ENCODE measurements at regions not wholly inside any gene's neighbourhood (a gene's known extent, or its start where the extent isn't known, plus 50 kb on each side); places are given as distances from the start of the nearest gene placed in this dataset.

GRCh38 chr4:74540193-74540592, 95.3 kb downstream of the AREG start:
- no peaks in the 10 kb centered on the region for H3K27me3 ChIP-seq (ENCODE audit: control insufficient read depth in 1 of 2, insufficient read depth in 2 of 2, low read length in 2 of 2)
- no peaks in the 10 kb centered on the region for H3K36me3 ChIP-seq (replicated peaks in 1 of 2; ENCODE audit: control insufficient read depth in 1 of 2, insufficient read depth in 2 of 2, low read length in 2 of 2)
- H2AFZ ChIP-seq (ENCODE audit: low read length) = no peak overlapping the region
- BruUV-seq (replicated peaks) = no TSS peak
- 91% methylated on average over 1 of the region's 1 CpG for WGBS (ENCODE audit: low lambda C conversion rate)
- H3K27ac ChIP-seq (ENCODE audit: extremely low read length, insufficient read depth, low read length) = no peak overlapping the region
- ChIA-PET CTCF (ENCODE audit: low intra/inter-chr PET ratio, low total read pairs) (no interaction called here), POLR2A (no interaction called here)
- no peak for DNase-seq (ENCODE audit: low spot score)
- no peak overlapping the region for H3K4me3 ChIP-seq (replicated peaks in 1 of 3; ENCODE audit: insufficient read depth in 1 of 3, low read depth in 2 of 3, low read length in 3 of 3)
- H3K9me3 ChIP-seq (ENCODE audit: low read length) = no peaks in the 10 kb centered on the region
- peaks cover 20% of the 10 kb centered on the region for H3K4me1 ChIP-seq (ENCODE audit: insufficient read depth, low read length)
- no peak for ATAC-seq
- no peak for TF ChIP-seq ZNF256 (CRISPR knock-in tag; conservative IDR thresholded peaks at IDR 0.05)
- no peak for TF ChIP-seq NFYC (CRISPR knock-in tag; IDR thresholded peaks at IDR 0.05)
- no peak for TF ChIP-seq NCOA1 (CRISPR knock-in tag; IDR thresholded peaks at IDR 0.05)
- no peak for TF ChIP-seq ZNF329 (CRISPR knock-in tag; IDR thresholded peaks at IDR 0.05; ENCODE audit: low read depth)
- TF ChIP-seq ARNTL (CRISPR knock-in tag; IDR thresholded peaks at IDR 0.05) = no peak
- no peak for TF ChIP-seq KLF15 (CRISPR knock-in tag; IDR thresholded peaks at IDR 0.05; ENCODE audit: borderline replicate concordance)
- no peak for TF ChIP-seq HHEX (CRISPR knock-in tag; IDR thresholded peaks at IDR 0.05)
- TF ChIP-seq TBX3 (IDR thresholded peaks at IDR 0.05; ENCODE audit: borderline replicate concordance) = no peak
- TF ChIP-seq GTF2F1 (IDR thresholded peaks at IDR 0.05; ENCODE audit: low read length) = no peak
- no peak for TF ChIP-seq SMARCE1 (IDR thresholded peaks at IDR 0.05; ENCODE audit: borderline replicate concordance)
- TF ChIP-seq KMT2B (CRISPR knock-in tag; IDR thresholded peaks at IDR 0.05) = no peak
- no peak for TF ChIP-seq ZNF790 (CRISPR knock-in tag; IDR thresholded peaks at IDR 0.05; ENCODE audit: borderline replicate concordance)
- no peak for TF ChIP-seq ATM (IDR thresholded peaks at IDR 0.05; ENCODE audit: borderline replicate concordance)
- no peak for FAIRE-seq
- H3K4me2 ChIP-seq (ENCODE audit: low read depth, low read length) = no peak overlapping the region
- in situ Hi-C loops (cut with HindIII; ENCODE audit: extremely low pct_ligation_motif_present, low pct_unique_long_range_greater_than_20kb) = no loop called here
- no peaks in the 10 kb centered on the region for H4K20me1 ChIP-seq (ENCODE audit: insufficient read depth, low read length)
- H3K9ac ChIP-seq (ENCODE audit: insufficient read depth, low read depth, low read length) = no peak overlapping the region
- H3K79me2 ChIP-seq (ENCODE audit: insufficient read depth, low read length) = no peaks in the 10 kb centered on the region
- intact Hi-C loops (cut with micrococcal nuclease; ENCODE audit: unreplicated experiment) = no loop called here

- DNase-seq (ENCODE audit: low spot score) = no peak
- TF ChIP-seq FOXK1 (CRISPR knock-in tag; IDR thresholded peaks at IDR 0.05; ENCODE audit: borderline replicate concordance, low read depth) = no peak
- TF ChIP-seq DPF2 (CRISPR knock-in tag; IDR thresholded peaks at IDR 0.05; ENCODE audit: borderline replicate concordance, low read depth) = no peak
- TF ChIP-seq SPEN (CRISPR knock-in tag; IDR thresholded peaks at IDR 0.05; ENCODE audit: low read depth) = no peak
- TF ChIP-seq GPN1 (CRISPR knock-in tag; IDR thresholded peaks at IDR 0.05; ENCODE audit: borderline replicate concordance) = no peak
- no peak for TF ChIP-seq ZNF20 (CRISPR knock-in tag; IDR thresholded peaks at IDR 0.05)
- no peak for TF ChIP-seq ZNF784 (CRISPR knock-in tag; IDR thresholded peaks at IDR 0.05; ENCODE audit: borderline replicate concordance)
- no peak for TF ChIP-seq ARNT2 (CRISPR knock-in tag; IDR thresholded peaks at IDR 0.05; ENCODE audit: low read depth)
- no peak for TF ChIP-seq ZNF510 (CRISPR knock-in tag; IDR thresholded peaks at IDR 0.05; ENCODE audit: low read depth)
- TF ChIP-seq STAT5B (CRISPR knock-in tag; IDR thresholded peaks at IDR 0.05) = no peak
- TF ChIP-seq THAP8 (CRISPR knock-in tag; IDR thresholded peaks at IDR 0.05; ENCODE audit: borderline replicate concordance) = no peak
These were observed 96.7 kb downstream of the AREG start for GRCh38 chr4:74541667-74542066.

More at GRCh38 chr4:74541667-74542066, 96.7 kb downstream of the AREG start:
- no TSS peak for BruUV-seq (replicated peaks)
- in situ Hi-C loops (cut with HindIII; ENCODE audit: extremely low pct_ligation_motif_present, low pct_unique_long_range_greater_than_20kb) (no loop called here), intact Hi-C loops (cut with micrococcal nuclease; ENCODE audit: unreplicated experiment) (no loop called here)
- Histone ChIP-seq H4K20me1 (ENCODE audit: insufficient read depth, low read length) (no peaks in the 10 kb centered on the region), H3K4me3 (replicated peaks in 1 of 3; ENCODE audit: insufficient read depth in 1 of 3, low read depth in 2 of 3, low read length in 3 of 3) (no peak overlapping the region), H3K27me3 (ENCODE audit: control insufficient read depth in 1 of 2, insufficient read depth in 2 of 2, low read length in 2 of 2) (no peaks in the 10 kb centered on the region), H3K27ac (ENCODE audit: extremely low read length, insufficient read depth, low read length) (no peak overlapping the region), H3K36me3 (replicated peaks in 1 of 2; ENCODE audit: control insufficient read depth in 1 of 2, insufficient read depth in 2 of 2, low read length in 2 of 2) (no peaks in the 10 kb centered on the region), H3K79me2 (ENCODE audit: insufficient read depth, low read length) (no peaks in the 10 kb centered on the region), H3K4me2 (ENCODE audit: low read depth, low read length) (no peak overlapping the region), H2AFZ (ENCODE audit: low read length) (no peak overlapping the region), H3K9ac (ENCODE audit: insufficient read depth, low read depth, low read length) (no peak overlapping the region), H3K4me1 (ENCODE audit: insufficient read depth, low read length) (peaks cover 23% of the 10 kb centered on the region), H3K9me3 (ENCODE audit: low read length) (no peaks in the 10 kb centered on the region)
- no peak for FAIRE-seq
- WGBS (ENCODE audit: low lambda C conversion rate) = 80% methylated on average over 9 of the region's 9 CpGs
- ChIA-PET POLR2A (no interaction called here), CTCF (ENCODE audit: low intra/inter-chr PET ratio, low total read pairs) (no interaction called here)
- no peak for ATAC-seq
